Tibial nerve (tissue), 3 donors: ENCODE measurements at regions not wholly inside any gene's neighbourhood (a gene's known extent, or its start where the extent isn't known, plus 50 kb on each side); places are given as distances from the start of the nearest gene placed in this dataset.

Source experiments
- POLR2A ChIP-seq, 2 donors: fragments of 450-650 bp; IDR thresholded peaks; one replicate each; pipeline ENCODE4 v1.6.1; 2017; ENCODE audit warnings: antibody characterized with exemption in 2 of 2, mild to moderate bottlenecking in 2 of 2, moderate library complexity in 2 of 2
- TF ChIP-seq, protein P1 (sequence below), 5 experiments: fragments of 200-600 bp in 3 of 5; fragments of 450-650 bp in 2 of 5; sonication (generic) in 3 of 5; IDR thresholded peaks; one replicate each; pipeline ENCODE4 v1.5.1; 2016 to 2019; ENCODE audit warnings: antibody characterized with exemption in 5 of 5, mild to moderate bottlenecking in 3 of 5, moderate library complexity in 2 of 5

DNA sequence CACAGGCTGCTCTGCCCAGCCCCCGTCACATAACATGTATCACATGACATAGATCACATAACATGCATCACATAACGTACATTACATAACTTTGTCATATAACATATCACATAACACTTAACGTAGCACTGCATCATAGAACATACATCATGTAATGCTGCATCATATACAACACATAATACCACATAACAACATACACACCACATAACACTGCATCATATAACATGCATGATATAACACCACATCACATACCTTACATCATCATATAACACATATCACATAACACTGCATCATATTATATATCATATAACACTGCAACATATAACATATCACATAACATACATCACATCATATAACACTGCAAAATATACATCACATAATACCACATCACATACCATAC, 83.8 kb downstream of the AXIN2 start:
- TF ChIP-seq POLR2A (IDR thresholded peaks at IDR 0.05): no peak
- TF ChIP-seq, protein P1, sequence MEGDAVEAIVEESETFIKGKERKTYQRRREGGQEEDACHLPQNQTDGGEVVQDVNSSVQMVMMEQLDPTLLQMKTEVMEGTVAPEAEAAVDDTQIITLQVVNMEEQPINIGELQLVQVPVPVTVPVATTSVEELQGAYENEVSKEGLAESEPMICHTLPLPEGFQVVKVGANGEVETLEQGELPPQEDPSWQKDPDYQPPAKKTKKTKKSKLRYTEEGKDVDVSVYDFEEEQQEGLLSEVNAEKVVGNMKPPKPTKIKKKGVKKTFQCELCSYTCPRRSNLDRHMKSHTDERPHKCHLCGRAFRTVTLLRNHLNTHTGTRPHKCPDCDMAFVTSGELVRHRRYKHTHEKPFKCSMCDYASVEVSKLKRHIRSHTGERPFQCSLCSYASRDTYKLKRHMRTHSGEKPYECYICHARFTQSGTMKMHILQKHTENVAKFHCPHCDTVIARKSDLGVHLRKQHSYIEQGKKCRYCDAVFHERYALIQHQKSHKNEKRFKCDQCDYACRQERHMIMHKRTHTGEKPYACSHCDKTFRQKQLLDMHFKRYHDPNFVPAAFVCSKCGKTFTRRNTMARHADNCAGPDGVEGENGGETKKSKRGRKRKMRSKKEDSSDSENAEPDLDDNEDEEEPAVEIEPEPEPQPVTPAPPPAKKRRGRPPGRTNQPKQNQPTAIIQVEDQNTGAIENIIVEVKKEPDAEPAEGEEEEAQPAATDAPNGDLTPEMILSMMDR (IDR thresholded peaks at IDR 0.05): no peak
